Nephron (organoid): ENCODE measurements at regions not wholly inside any gene's neighbourhood (a gene's known extent, or its start where the extent isn't known, plus 50 kb on each side); places are given as distances from the start of the nearest gene placed in this dataset.

Experiments
- H3K27ac Mint-ChIP-seq, 3 experiments: 2 replicates each; pipeline ENCODE4 v1.8.0; 2020; ENCODE audit warnings: mixed read lengths in 3 of 3, mild to moderate bottlenecking in 2 of 3, moderate library complexity in 1 of 3
- H3K27me3 Mint-ChIP-seq: 2 replicates; pipeline ENCODE4 v1.8.0; 2021; ENCODE audit warnings: low read depth, mild to moderate bottlenecking, moderate library complexity, mixed read lengths
- H3K36me3 Mint-ChIP-seq: 2 replicates; pipeline ENCODE4 v1.8.0; 2020; ENCODE audit warnings: low read depth, mixed read lengths
- H3K4me1 Mint-ChIP-seq: 2 replicates; pipeline ENCODE4 v1.8.0; 2020; ENCODE audit warnings: mixed read lengths
- H3K4me3 Mint-ChIP-seq, 3 experiments: 2 replicates each; pipeline ENCODE4 v1.8.0; 2020; ENCODE audit warnings: mild to moderate bottlenecking in 3 of 3, mixed read lengths in 3 of 3, moderate library complexity in 2 of 3
- H3K9me3 Mint-ChIP-seq: 2 replicates; pipeline ENCODE4 v1.8.0; 2020; ENCODE audit warnings: mixed read lengths
- CTCF ChIP-seq, 3 experiments: fragments of 200-600 bp; sonication (generic); IDR thresholded peaks; one replicate each; pipeline ENCODE4 v1.5.0; 2021; ENCODE audit warnings: antibody characterized with exemption in 3 of 3; ENCODE audit not compliant: unreplicated experiment in 3 of 3

GRCh38 chr7:116429986-116430619 is 69.4 kb upstream of the CAV2 start:
- H3K4me3 Mint-ChIP-seq: no peak overlapping the region
- H3K27me3 Mint-ChIP-seq: peaks cover 5% of the 10 kb centered on the region
- H3K36me3 Mint-ChIP-seq: no peaks in the 10 kb centered on the region
- H3K9me3 Mint-ChIP-seq: peaks cover 4% of the 10 kb centered on the region
- no peaks in the 10 kb centered on the region for H3K4me1 Mint-ChIP-seq
- no peak overlapping the region for H3K27ac Mint-ChIP-seq
- TF ChIP-seq CTCF (IDR thresholded peaks at IDR 0.05; ENCODE audit: unreplicated experiment in 3 of 3): no peak

GRCh38 chr7:116431787-116432526 is 67.6 kb upstream of the CAV2 start:
- Mint-ChIP-seq H3K27ac (no peak overlapping the region), H3K36me3 (no peaks in the 10 kb centered on the region), H3K27me3 (peaks cover 5% of the 10 kb centered on the region), H3K9me3 (peaks cover 4% of the 10 kb centered on the region), H3K4me3 (no peak overlapping the region), H3K4me1 (no peaks in the 10 kb centered on the region)
- TF ChIP-seq CTCF (IDR thresholded peaks at IDR 0.05; ENCODE audit: unreplicated experiment in 3 of 3): no peak

- Mint-ChIP-seq H3K4me3 (no peak overlapping the region), H3K36me3 (no peaks in the 10 kb centered on the region), H3K27me3 (peaks cover 5% of the 10 kb centered on the region), H3K9me3 (peaks cover 4% of the 10 kb centered on the region), H3K4me1 (no peaks in the 10 kb centered on the region), H3K27ac (no peak overlapping the region)
- TF ChIP-seq CTCF (IDR thresholded peaks at IDR 0.05; ENCODE audit: unreplicated experiment in 3 of 3): no peak
Observed at GRCh38 chr7:116432527-116432916, 67.0 kb upstream of the CAV2 start.

- H3K27ac Mint-ChIP-seq: no peak overlapping the region
- TF ChIP-seq CTCF (IDR thresholded peaks at IDR 0.05; ENCODE audit: unreplicated experiment in 3 of 3): no peak
- H3K27me3 Mint-ChIP-seq: peaks cover 5% of the 10 kb centered on the region
- no peaks in the 10 kb centered on the region for H3K4me1 Mint-ChIP-seq
- peaks cover 4% of the 10 kb centered on the region for H3K9me3 Mint-ChIP-seq
- no peak overlapping the region for H3K4me3 Mint-ChIP-seq
- H3K36me3 Mint-ChIP-seq: no peaks in the 10 kb centered on the region
Observed at GRCh38 chr7:116433246-116433645, 66.3 kb upstream of the CAV2 start.

GRCh38 chr7:116434820-116435341 is 64.7 kb upstream of the CAV2 start:
- Mint-ChIP-seq H3K27ac (no peak overlapping the region), H3K4me1 (no peaks in the 10 kb centered on the region), H3K36me3 (no peaks in the 10 kb centered on the region), H3K9me3 (peaks cover 4% of the 10 kb centered on the region), H3K27me3 (peaks cover 5% of the 10 kb centered on the region), H3K4me3 (no peak overlapping the region)
- TF ChIP-seq CTCF (IDR thresholded peaks at IDR 0.05; ENCODE audit: unreplicated experiment in 3 of 3): no peak
